C4-2B (cell line): ENCODE measurements at regions not wholly inside any gene's neighbourhood (a gene's known extent, or its start where the extent isn't known, plus 50 kb on each side); places are given as distances from the start of the nearest gene placed in this dataset.

Source experiments
- ZFX ChIP-seq: fragments of 450-650 bp; IDR thresholded peaks from 2 replicates; pipeline ENCODE4 v1.6.1; 2017
- TF ChIP-seq, protein P1 (sequence below): fragments of 450-650 bp; conservative IDR thresholded peaks from 2 replicates; pipeline ENCODE4 v1.5.1; 2017; ENCODE audit warnings: mild to moderate bottlenecking

DNA sequence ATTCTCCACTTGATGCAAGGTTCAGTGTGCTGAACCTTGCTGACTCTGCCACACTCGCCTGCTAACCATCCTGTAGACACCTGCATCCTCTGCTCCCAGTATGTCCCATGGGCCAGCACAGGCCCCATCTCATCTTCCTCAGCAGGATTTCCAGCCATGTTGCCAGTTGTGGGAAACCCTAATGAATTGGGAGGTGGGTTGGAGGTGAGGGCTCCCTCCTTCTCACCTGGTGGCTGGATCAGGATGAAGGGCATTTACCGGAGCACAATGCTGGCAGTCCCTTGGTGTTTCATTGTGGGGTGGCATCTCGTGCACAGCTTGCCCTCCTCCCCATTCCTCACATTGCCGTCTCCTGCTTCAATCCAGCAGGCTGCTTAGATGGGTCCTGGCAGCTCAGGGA lies 204.3 kb upstream of the FOXQ1 start:
- TF ChIP-seq, protein P1, sequence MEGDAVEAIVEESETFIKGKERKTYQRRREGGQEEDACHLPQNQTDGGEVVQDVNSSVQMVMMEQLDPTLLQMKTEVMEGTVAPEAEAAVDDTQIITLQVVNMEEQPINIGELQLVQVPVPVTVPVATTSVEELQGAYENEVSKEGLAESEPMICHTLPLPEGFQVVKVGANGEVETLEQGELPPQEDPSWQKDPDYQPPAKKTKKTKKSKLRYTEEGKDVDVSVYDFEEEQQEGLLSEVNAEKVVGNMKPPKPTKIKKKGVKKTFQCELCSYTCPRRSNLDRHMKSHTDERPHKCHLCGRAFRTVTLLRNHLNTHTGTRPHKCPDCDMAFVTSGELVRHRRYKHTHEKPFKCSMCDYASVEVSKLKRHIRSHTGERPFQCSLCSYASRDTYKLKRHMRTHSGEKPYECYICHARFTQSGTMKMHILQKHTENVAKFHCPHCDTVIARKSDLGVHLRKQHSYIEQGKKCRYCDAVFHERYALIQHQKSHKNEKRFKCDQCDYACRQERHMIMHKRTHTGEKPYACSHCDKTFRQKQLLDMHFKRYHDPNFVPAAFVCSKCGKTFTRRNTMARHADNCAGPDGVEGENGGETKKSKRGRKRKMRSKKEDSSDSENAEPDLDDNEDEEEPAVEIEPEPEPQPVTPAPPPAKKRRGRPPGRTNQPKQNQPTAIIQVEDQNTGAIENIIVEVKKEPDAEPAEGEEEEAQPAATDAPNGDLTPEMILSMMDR = no peak
- TF ChIP-seq ZFX = no peak
